ENCODE measurements at regions not wholly inside any gene's neighbourhood (a gene's known extent, or its start where the extent isn't known, plus 50 kb on each side); places are given as distances from the start of the nearest gene placed in this dataset.
"Not testable (repeated sequence)": the region's sequence is repeated elsewhere in the genome, so short reads cannot be mapped to it uniquely, and the experiment has no call there.

- no peak for DNase-seq
These were observed 301.7 kb downstream of the PAX3 start for GRCh38 chr2:221997100-221997499.

GRCh38 chr2:221994926-221995325, 303.9 kb downstream of the PAX3 start:
- no peak for DNase-seq

DNA sequence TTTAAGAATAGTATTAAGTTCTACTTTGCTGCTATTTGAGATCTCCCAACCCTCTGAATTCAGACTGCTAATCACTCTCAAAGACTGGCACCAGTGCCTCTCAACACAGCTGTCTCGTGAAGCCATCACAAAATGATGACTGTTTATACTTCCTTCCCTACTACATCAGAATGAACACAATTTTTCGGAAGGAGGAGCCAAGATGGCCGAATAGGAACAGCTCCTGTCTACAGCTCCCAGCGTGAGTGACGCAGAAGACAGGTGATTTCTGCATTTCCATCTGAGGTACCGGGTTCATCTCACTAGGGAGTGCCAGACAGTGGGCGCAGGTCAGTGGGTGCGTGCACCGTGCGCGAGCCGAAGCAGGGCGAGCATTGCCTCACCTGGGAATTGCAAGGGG, 314.4 kb downstream of the PAX3 start:
- DNase-seq = not testable (repeated sequence)

- no peak for DNase-seq
These were observed 316.8 kb downstream of the PAX3 start for GRCh38 chr2:221981912-221982470.

DNA sequence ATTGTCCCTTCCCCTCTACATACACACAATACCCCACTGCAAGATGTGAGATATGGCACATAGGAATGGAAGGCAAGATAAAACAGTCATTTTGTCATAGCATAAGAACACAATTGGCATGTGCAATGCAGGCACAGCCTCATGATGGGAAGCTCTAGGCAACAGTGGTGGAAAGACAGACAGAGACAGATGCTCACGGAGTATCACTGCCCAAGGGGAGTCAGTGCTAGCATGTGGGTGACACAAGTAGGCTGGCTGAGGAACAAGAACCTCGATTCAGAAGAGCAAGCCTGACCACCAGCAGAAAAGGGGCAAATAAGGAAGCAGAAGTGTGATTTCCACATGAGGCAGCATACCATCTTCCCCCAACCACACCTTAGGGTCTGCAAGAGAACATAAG, 323.6 kb downstream of the PAX3 start:
- DNase-seq = no peak

GRCh38 chr2:221973902-221974301, 324.9 kb downstream of the PAX3 start:
- DNase-seq = no peak

DNA sequence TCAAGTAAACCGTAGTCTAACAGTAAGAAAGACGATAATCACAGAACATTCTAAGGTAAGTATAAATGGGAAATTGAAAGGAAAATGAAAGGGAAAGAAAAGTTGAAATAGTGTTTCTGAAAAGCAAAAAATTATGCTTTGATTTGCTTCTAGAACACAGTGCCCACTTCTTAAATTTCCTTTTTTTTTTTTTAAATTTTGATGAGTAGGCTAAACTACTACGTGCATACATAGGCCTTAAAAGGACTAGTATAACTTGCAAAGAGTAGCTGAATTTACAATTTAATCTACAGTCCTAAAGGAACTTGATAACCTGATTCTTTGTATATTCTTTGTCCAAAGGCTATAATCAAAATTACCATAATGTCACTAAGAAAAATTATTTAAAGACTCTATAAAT, 325.3 kb downstream of the PAX3 start:
- DNase-seq = no peak

DNA sequence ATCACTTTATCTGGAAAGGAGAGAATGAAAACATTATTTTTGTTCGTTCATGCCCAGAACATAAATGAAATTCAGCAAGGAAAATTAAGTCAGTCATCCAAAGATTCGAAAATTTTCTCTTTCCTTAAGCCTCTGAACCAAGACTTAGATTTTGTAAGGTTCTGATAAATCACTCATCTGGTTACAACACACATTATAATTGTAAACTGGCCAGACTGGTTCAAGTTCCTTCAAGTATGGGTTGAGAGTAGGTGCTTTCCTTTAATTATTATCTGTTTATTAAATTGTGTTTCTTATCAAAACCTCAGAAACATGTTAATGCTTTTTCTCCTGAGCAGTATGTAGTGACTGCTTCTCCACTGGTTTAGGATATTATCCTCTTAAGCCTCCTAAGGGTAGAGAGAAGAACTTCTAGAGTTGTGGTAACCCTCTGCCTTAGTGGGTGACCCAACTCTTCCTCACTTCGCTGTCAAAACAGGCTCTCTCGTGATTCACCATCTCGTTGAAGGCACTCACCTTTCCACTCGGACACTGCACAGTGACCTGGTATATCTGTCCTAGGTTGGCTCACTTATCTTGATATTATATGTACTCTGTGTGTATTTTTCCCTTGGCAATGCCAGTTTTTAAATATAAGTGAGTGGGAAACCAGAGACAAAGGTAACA, 325.9 kb downstream of the PAX3 start:
- DNase-seq = no peak

DNA sequence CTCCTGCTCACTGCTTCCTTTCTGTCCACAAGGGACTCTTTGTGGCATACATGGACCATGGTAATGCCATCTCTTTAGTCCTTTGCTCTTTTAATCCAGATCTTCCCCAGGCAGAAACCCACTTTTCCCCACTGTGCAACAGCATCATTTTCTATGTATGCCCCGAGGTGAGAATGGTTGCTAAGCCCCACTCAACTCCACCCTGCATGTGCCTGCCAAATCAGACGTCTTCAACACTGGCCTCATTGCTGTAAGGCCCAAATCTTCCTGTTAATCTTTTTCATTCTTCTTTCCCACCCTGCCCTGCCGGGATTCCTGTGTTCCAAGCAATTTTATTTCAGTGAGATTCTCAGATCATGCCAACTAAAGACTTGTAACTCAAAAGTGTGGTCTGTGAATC, 328.4 kb downstream of the PAX3 start:
- DNase-seq = no peak

- DNase-seq = no peak
These were observed 329.0 kb downstream of the PAX3 start for GRCh38 chr2:221969830-221970144.

DNA sequence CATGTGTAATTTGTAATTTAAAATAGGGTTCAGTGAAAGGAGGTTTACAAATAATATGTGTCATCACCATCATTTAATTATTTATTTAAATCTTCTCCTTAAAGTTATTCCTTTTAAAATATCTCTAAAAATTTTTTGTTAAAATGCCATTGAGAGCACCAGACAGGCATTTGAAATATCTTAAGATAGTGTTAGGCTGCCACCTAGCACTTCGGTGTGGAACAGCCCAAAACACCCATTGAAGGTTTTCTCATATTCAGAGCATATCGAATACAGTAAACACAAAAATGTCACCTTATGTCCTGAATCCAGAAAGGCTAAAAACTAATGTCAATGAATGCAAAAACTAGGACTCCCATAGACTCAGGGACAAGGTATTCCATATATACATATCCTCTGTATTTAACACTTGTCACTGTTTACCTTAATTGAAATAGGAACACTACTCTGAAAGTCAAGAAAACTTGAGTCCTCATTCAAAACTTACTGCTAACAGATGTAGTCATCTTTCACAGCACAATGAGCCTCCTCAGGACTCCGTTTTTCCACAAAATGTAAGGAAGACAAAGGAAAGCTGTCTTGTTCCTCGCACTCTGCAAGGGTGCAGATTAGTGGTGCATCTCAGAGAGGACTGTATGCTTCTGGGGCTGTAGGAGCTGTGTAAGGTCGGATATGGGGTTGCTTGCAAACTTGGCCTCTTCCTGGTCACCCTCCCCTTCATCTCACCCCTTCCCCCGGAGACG, 329.5 kb downstream of the PAX3 start:
- DNase-seq = peak; percentile 7

DNA sequence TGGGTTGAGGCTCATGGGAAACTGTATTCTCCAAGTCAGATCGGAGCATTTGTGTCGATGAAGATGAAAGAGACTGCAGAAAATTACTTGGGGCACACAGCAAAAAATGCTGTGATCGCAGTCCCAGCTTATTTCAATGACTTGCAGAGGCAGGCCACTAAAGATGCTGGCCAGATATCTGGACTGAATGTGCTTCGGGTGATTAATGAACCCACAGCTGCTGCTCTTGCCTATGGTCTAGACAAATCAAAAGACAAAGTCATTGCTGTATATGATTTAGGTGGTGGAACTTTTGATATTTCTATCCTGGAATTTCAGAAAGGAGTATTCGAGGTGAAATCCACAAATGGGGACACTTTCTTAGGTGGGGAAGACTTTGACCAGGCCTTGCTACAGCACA, 336.6 kb downstream of the PAX3 start:
- no peak for DNase-seq

- no peak for DNase-seq
These were observed 337.2 kb downstream of the PAX3 start for GRCh38 chr2:221961561-221961960.

GRCh38 chr2:221958224-221958623, 340.6 kb downstream of the PAX3 start:
- no peak for DNase-seq

DNA sequence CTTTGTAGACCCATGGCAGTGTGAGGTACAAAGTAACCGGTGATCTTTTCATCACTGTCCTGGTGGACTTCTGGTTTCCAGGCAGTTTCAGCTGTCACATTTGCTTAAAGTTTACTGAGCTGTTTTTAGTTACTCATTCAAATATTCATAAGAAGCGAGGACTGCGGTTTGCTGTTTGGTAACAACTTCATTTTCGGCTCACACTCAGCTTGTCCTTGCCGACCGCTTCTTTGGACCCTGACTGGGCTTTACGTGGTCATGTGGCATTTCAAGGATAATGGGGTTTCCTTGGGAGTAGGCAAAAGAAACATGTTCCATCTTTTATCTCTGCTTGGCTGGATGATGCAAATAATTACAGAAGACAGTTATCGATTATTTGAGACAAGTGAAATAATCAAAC, 350.7 kb downstream of the PAX3 start:
- DNase-seq = no peak

DNA sequence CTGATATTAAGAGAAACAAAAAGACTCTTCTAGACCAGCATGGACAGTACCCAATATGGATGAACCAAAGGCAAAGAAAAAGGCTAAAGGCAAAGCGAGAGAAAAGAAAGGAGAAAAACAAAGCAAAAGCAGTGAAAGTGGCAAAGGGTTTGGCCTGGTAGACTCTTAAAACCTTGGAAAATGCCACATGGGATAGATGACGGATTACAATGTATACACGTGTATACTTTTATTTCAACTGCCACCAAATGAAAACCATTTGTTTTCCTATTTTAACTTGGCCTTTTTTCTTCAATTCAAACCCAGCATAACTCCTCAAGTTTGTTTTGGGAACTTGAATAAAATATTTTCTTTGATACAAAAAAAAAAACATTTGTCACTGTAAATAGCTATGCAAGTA, 354.3 kb downstream of the PAX3 start:
- DNase-seq = not testable (repeated sequence)

GRCh38 chr2:221943076-221943810, 355.6 kb downstream of the PAX3 start:
- DNase-seq = no peak

DNA sequence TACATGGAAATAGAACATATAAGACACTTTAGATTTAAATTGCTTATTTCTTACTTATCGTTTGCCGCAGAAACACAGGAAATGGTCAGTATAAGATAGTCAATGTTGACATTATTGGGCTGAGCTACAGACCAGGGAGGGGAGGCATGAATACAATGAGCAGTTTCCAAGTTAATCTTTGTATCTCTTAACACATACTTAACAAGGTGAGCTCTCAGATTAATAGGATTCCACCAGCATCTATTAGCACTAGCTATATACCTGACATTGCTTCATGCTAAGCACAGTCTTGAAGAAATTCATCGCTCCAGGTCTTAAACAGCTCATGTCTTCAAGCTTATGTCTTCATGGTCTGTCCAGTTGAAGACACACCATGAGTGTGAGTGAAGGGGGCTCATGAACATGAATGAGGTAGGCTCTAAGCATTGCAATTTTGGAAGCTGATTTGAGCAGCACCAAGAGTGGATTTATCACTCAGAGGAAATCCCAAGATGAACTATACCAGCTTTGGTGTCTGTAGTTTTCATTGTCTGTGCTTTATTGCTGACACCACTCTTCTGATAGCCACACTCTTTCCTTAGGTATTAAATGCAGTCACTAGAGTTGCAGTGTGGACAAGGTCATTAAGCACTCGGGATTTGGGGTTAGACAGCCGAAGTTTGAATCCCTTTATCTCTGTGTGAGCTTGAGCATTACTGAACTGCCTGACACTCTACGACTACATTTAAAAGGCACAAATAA, 359.3 kb upstream of the EPHA4 start:
- no peak for DNase-seq

GRCh38 chr2:221929259-221929658, 357.2 kb upstream of the EPHA4 start:
- DNase-seq = no peak

- no peak for DNase-seq
These were observed 354.2 kb upstream of the EPHA4 start for GRCh38 chr2:221926327-221926726.

GRCh38 chr2:221924576-221924975, 352.5 kb upstream of the EPHA4 start:
- DNase-seq = no peak

DNA sequence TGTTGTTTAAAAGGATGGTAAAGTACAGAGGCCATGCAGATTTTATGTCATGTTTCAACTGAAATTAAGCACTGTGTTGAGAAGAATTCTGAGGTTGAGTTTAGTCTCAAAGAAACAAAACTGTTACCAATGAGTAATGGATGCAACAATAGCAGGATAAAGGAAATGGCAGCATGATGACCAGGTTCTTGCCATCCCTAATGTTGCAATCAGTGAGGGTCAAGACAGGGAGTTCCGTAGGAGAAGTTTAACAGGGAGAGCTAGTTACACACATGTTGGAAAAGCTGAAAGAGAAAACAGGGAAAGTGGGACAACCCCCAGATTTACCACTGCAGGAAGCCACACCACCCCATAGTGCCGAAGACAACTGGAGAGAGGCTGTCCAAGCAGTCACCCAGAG, 343.8 kb upstream of the EPHA4 start:
- no peak for DNase-seq

GRCh38 chr2:221914334-221914880, 342.3 kb upstream of the EPHA4 start:
- DNase-seq = no peak
